ENCODE measurements at regions not wholly inside any gene's neighbourhood (a gene's known extent, or its start where the extent isn't known, plus 50 kb on each side); places are given as distances from the start of the nearest gene placed in this dataset.

DNA sequence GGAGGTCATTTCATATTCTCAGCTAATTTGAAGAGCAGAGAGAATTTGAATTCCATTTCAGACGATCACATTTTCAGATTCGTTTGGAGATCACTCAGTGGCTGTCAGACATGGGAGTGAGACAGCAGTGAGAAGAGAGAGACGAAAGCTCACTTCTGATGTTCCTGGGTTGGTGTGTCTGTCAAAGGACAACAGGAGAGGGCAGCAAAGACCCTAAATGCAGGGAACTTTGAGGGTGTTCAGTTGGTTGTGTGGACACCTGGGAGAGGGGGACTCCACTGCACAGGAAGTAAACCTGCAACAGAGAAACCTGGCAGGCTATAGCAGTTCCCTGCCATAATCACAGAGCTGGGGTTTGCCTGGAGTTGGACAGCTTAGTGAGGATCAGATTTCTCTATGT, 675.1 kb downstream of the SQOR start:
- TF ChIP-seq, protein P1, sequence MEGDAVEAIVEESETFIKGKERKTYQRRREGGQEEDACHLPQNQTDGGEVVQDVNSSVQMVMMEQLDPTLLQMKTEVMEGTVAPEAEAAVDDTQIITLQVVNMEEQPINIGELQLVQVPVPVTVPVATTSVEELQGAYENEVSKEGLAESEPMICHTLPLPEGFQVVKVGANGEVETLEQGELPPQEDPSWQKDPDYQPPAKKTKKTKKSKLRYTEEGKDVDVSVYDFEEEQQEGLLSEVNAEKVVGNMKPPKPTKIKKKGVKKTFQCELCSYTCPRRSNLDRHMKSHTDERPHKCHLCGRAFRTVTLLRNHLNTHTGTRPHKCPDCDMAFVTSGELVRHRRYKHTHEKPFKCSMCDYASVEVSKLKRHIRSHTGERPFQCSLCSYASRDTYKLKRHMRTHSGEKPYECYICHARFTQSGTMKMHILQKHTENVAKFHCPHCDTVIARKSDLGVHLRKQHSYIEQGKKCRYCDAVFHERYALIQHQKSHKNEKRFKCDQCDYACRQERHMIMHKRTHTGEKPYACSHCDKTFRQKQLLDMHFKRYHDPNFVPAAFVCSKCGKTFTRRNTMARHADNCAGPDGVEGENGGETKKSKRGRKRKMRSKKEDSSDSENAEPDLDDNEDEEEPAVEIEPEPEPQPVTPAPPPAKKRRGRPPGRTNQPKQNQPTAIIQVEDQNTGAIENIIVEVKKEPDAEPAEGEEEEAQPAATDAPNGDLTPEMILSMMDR (IDR thresholded peaks at IDR 0.05; ENCODE audit: insufficient read depth, low read depth, low read length) = no peak
- no peak for TF ChIP-seq EZH2 (IDR thresholded peaks at IDR 0.05; ENCODE audit: insufficient read depth, low read length)

Measured in astrocyte (in vitro differentiated cells and primary cell).